DOHH2 (cell line): ENCODE measurements at regions not wholly inside any gene's neighbourhood (a gene's known extent, or its start where the extent isn't known, plus 50 kb on each side); places are given as distances from the start of the nearest gene placed in this dataset.

Source experiments
- H3F3A ChIP-seq: fragments of 200-600 bp; sonication (generic), shearing (Covaris generic); 2 replicates; pipeline ENCODE4 v1.6.0; 2016; ENCODE audit warnings: antibody characterized with exemption, mild to moderate bottlenecking; ENCODE audit not compliant: control insufficient read depth, insufficient read depth
- H3K27ac ChIP-seq: fragments of 200-600 bp; sonication (generic); 2 replicates; pipeline ENCODE4 v1.5.1; 2014; ENCODE audit warnings: low read depth, mild to moderate bottlenecking, low read length, moderate library complexity
- H3K27me3 ChIP-seq: fragments of 200-600 bp; sonication (generic); 2 replicates; pipeline ENCODE4 v1.6.1; 2014; ENCODE audit warnings: mild to moderate bottlenecking, low read length, mixed read lengths; ENCODE audit not compliant: control insufficient read depth
- H3K36me3 ChIP-seq: fragments of 200-600 bp; sonication (generic); 2 replicates; pipeline ENCODE4 v1.6.1; 2014; ENCODE audit warnings: mild to moderate bottlenecking, low read length, moderate library complexity, mixed read lengths; ENCODE audit not compliant: control insufficient read depth
- H3K4me1 ChIP-seq: fragments of 200-600 bp; sonication (generic); 2 replicates; pipeline ENCODE4 v1.6.1; 2014; ENCODE audit warnings: mild to moderate bottlenecking, low read length, mixed read lengths; ENCODE audit not compliant: control insufficient read depth
- H3K4me2 ChIP-seq: fragments of 200-600 bp; sonication (generic); 2 replicates; pipeline ENCODE4 v1.6.0; 2014; ENCODE audit warnings: mild to moderate bottlenecking, low read length, moderate library complexity
- H3K4me3 ChIP-seq: fragments of 200-600 bp; sonication (generic); 2 replicates; pipeline ENCODE4 v1.5.1; 2014; ENCODE audit warnings: mild to moderate bottlenecking, low read length, mixed read lengths
- H3K79me2 ChIP-seq: fragments of 200-600 bp; sonication (generic); 2 replicates; pipeline ENCODE4 v1.6.1; 2014; ENCODE audit warnings: mild to moderate bottlenecking, low read length, mixed read lengths; ENCODE audit not compliant: control insufficient read depth
- H3K9me2 ChIP-seq: fragments of 200-600 bp; sonication (generic); replicated peaks from 2 replicates; pipeline ENCODE4 v1.6.1; 2014; ENCODE audit warnings: mild to moderate bottlenecking, low read length, mixed read lengths; ENCODE audit not compliant: control insufficient read depth
- H3K9me3 ChIP-seq: fragments of 200-600 bp; sonication (generic); 2 replicates; pipeline ENCODE4 v1.6.1; 2014; ENCODE audit warnings: antibody characterized with exemption, low read length, mixed read lengths; ENCODE audit not compliant: control insufficient read depth, insufficient read depth
- H4K20me1 ChIP-seq: fragments of 200-600 bp; sonication (generic); 2 replicates; pipeline ENCODE4 v1.6.0; 2014; ENCODE audit warnings: low read depth, mild to moderate bottlenecking, antibody characterized with exemption, low read length, moderate library complexity; ENCODE audit not compliant: control insufficient read depth, insufficient read depth
- EZH2phosphoT487 ChIP-seq: fragments of 200-600 bp; sonication (generic); IDR thresholded peaks from 2 replicates; pipeline ENCODE4 v1.6.1; 2017; ENCODE audit warnings: borderline replicate concordance, mild to moderate bottlenecking, antibody characterized with exemption, low read length, moderate library complexity, mixed read lengths
- TF ChIP-seq, protein P1 (sequence below): fragments of 200-600 bp; sonication (generic); IDR thresholded peaks from one replicate; pipeline ENCODE4 v1.5.1; 2014; ENCODE audit warnings: antibody characterized with exemption, mild to moderate bottlenecking, low read depth, low read length; ENCODE audit not compliant: poor library complexity, severe bottlenecking

DNA sequence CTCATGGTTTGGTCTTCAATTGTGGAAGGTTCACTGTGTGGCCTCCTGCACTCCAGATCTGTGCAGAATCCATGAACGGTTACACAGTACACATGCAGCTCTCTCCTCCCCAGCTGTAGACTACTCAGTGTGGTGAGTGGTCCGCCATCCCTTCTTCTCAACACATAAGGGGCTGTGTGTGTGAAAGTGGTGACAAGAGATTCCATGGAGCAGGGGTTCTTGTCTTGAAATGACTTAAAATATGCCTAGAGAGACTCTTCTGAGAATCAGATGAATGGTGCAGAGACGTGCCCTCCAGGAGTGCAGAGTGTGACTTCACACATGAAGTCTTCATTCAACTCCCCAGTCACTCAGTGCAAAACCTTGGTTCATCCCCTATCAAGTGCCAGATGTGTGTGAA, 151.0 kb upstream of the COPS8 start:
- Histone ChIP-seq H3K27me3 (peaks cover 3% of the 10 kb centered on the region; the same call in 1 of the 2 replicates), H3K79me2 (no peaks in the 10 kb centered on the region), H3K4me2 (no peak overlapping the region), H3K9me2 (no peaks in the 10 kb centered on the region), H3K36me3 (no peaks in the 10 kb centered on the region), H3K4me3 (no peak overlapping the region), H4K20me1 (no peaks in the 10 kb centered on the region), H3K9me3 (no peaks in the 10 kb centered on the region), H3K27ac (no peak overlapping the region), H3F3A (no peaks in the 10 kb centered on the region), H3K4me1 (no peaks in the 10 kb centered on the region)
- no peak for TF ChIP-seq EZH2phosphoT487
- TF ChIP-seq, protein P1, sequence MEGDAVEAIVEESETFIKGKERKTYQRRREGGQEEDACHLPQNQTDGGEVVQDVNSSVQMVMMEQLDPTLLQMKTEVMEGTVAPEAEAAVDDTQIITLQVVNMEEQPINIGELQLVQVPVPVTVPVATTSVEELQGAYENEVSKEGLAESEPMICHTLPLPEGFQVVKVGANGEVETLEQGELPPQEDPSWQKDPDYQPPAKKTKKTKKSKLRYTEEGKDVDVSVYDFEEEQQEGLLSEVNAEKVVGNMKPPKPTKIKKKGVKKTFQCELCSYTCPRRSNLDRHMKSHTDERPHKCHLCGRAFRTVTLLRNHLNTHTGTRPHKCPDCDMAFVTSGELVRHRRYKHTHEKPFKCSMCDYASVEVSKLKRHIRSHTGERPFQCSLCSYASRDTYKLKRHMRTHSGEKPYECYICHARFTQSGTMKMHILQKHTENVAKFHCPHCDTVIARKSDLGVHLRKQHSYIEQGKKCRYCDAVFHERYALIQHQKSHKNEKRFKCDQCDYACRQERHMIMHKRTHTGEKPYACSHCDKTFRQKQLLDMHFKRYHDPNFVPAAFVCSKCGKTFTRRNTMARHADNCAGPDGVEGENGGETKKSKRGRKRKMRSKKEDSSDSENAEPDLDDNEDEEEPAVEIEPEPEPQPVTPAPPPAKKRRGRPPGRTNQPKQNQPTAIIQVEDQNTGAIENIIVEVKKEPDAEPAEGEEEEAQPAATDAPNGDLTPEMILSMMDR = no peak

DNA sequence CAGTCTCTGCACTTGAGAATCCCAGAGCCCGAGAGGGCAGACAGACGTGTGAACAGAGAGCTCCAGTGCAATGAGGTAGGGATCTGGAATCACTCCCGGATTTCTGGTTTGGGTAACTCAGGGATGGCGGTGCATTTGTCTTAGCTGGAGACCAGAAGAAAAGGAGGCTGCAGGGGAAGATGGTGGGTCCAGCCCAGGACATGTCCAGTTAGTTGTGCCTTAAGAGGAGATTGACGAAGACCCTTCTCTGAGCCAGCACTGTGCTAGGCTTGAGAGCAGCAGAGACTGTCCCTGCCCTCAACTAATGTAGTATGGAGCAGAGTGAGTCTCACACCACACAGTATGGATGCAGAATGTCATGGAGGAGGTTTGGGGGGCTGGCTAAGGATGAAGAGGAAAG, 150.6 kb upstream of the COPS8 start:
- Histone ChIP-seq H3K4me3 (no peak overlapping the region), H3F3A (no peaks in the 10 kb centered on the region), H3K4me1 (no peaks in the 10 kb centered on the region), H3K36me3 (no peaks in the 10 kb centered on the region), H3K9me3 (no peaks in the 10 kb centered on the region), H3K4me2 (no peak overlapping the region), H3K27ac (no peak overlapping the region), H3K9me2 (no peaks in the 10 kb centered on the region), H3K27me3 (peaks cover 3% of the 10 kb centered on the region; the same call in 1 of the 2 replicates), H4K20me1 (no peaks in the 10 kb centered on the region), H3K79me2 (no peaks in the 10 kb centered on the region)
- TF ChIP-seq EZH2phosphoT487 = no peak
- TF ChIP-seq, protein P1 = no peak

DNA sequence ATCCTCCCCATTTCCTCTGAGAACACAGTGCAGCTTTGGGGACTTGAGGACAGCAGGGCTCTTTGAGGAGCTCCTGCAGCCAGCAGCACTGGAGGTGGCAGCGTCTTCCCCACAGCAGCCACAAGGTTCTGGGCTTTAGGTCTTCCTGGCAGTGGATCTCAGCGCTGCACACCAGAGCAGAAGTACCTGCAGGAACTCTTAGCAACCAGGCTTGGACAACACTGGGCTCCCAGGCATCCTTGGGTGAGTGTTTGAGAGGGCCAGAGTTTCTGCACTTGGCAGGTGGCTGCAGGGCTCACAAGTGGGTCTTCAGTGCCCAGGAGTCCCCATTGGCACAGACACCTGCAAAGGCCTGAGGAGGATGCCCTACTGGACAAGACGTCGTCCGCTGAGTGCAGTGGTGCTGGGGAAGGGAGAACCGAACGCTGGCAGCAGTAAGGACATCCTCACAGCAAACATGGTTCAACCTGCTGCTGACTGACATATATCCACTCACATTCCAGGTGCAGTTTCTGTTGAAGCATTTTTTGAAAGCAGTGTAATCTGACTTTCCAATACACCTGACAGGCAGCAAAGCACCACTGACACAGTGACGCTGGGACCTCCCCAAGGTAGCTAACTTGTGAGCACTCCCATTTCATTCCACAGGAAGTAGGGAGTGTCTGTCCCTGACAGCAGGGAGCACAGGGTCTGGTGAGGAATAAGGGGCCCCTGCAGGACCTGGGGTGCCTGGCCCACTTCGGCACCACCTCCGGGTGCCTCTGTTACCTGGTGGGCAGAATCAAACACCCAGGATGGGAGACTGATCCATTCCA, 149.9 kb upstream of the COPS8 start:
- no peaks in the 10 kb centered on the region for H3K4me1 ChIP-seq
- no peaks in the 10 kb centered on the region for H4K20me1 ChIP-seq
- H3K27ac ChIP-seq = no peak overlapping the region
- TF ChIP-seq EZH2phosphoT487 = no peak
- TF ChIP-seq, protein P1 = no peak
- no peaks in the 10 kb centered on the region for H3K79me2 ChIP-seq
- no peaks in the 10 kb centered on the region for H3K9me2 ChIP-seq
- H3K4me3 ChIP-seq = no peak overlapping the region
- no peak overlapping the region for H3K4me2 ChIP-seq
- no peaks in the 10 kb centered on the region for H3F3A ChIP-seq
- H3K36me3 ChIP-seq = no peaks in the 10 kb centered on the region
- peaks cover 3% of the 10 kb centered on the region; the same call in 1 of the 2 replicates for H3K27me3 ChIP-seq
- H3K9me3 ChIP-seq = no peaks in the 10 kb centered on the region
